Left hindlimb (tissue), 1 donor: ENCODE measurements at regions not wholly inside any gene's neighbourhood (a gene's known extent, or its start where the extent isn't known, plus 50 kb on each side); places are given as distances from the start of the nearest gene placed in this dataset.
"Not testable (repeated sequence)": the region's sequence is repeated elsewhere in the genome, so short reads cannot be mapped to it uniquely, and the experiment has no call there.

Experiments
- DNase-seq: peaks from one replicate; pipeline ENCODE4 v3.0.0-alpha.2; 2018

DNA sequence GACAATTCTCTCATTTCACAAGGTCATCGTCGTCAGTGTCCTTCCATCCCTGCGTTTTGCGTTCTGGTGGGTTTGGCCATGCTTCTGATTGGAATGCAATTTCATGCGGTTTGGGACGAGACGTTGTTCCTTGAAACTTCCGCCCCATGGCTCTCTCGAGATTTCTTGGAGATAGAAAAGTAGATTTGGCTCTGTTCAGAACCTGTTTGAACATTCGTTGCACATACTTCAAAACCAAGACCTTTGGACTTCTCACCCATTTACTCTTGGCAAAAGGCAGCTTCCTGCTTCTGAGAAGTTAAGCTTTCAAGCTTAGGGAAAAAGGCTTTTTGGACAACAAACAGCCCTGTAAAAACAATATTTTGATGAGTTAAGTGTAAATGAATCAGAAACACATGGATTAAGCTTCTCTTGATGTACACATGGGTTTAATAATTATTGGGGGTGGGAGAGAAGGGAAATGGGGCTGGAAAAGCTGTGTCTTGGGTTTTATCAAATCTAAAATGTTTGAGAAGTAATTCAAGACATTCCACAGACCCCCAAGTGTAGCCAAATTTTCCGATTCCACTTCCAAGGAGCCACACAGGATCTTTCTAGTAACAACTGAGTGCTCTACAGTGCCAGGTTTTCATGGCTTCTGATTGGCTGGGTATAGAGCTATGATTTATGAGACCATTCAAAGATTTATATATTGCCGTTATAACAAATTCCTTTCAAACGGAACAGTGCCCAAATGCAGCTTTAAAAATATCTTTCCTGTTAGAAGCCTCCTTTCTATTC, 467.2 kb downstream of the MED13L start:
- peak; percentile 63 for DNase-seq

- no peak for DNase-seq
These were observed 471.5 kb downstream of the MED13L start for GRCh38 chr12:115806000-115806399.

- no peak for DNase-seq
These were observed 474.7 kb downstream of the MED13L start for GRCh38 chr12:115802767-115803166.

DNA sequence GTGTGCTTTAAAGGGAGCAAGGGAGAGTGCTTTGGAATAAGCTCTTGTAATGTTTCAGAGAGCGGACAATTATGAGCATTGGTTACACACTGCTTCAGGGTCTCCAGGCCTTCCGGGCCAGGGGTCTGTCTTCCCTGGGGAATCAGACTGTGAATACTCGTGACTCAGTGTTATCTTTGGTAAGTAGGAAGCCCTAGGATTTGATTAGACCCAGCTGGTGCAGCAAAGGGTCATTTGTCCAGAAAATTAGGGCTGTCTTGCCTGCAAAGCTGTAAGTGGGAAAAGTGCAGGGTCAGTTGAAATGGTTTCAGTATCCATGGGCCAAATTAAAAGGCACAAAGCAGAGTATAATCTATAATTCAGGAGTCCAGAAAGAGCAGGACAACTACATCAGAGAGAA, 475.6 kb downstream of the MED13L start:
- DNase-seq: no peak

- DNase-seq: no peak
These were observed 477.9 kb downstream of the MED13L start for GRCh38 chr12:115799610-115800009.

GRCh38 chr12:115798309-115798917, 479.1 kb downstream of the MED13L start:
- DNase-seq: no peak

GRCh38 chr12:115794659-115795081, 482.8 kb downstream of the MED13L start:
- no peak for DNase-seq

- no peak for DNase-seq
These were observed 486.2 kb downstream of the MED13L start for GRCh38 chr12:115791331-115791730.

GRCh38 chr12:115790526-115790925, 487.0 kb downstream of the MED13L start:
- DNase-seq: no peak

DNA sequence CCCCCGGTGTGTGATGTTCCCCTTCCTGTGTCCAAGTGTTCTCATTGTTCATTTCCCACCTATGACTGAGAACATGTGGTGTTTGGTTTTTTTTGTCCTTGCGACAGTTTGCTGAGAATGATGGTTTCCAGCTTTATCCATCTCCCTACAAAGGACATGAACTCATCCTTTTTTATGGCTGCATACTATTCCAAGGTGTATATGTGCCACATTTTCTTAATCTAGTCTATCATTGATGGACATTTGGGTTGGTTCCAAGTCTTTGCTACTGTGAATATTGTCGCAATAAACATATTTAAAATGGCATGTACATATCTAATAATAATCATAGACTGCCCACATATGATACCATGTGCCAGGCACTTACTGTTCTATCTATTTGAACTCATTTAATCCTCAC, 491.0 kb downstream of the MED13L start:
- DNase-seq: not testable (repeated sequence)

DNA sequence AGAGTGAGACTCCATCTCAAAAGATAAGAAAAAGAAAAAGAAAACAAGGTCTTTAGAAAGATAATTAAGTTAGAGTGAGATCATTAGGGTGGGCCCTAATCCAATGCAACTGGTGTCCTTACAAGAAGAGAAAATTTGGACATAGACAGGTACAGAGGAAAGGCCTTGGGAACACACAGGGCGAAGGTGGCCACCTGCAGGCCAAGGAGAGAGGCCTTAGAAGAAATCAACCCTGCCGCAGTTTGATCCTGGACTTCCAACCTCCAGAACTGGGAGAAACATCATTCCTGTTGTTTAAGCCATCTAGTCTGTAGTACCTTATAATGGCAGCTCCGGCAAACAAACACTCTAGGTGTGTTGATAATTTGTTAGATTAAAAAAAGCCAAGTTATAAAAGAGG, 491.9 kb downstream of the MED13L start:
- DNase-seq: no peak

DNA sequence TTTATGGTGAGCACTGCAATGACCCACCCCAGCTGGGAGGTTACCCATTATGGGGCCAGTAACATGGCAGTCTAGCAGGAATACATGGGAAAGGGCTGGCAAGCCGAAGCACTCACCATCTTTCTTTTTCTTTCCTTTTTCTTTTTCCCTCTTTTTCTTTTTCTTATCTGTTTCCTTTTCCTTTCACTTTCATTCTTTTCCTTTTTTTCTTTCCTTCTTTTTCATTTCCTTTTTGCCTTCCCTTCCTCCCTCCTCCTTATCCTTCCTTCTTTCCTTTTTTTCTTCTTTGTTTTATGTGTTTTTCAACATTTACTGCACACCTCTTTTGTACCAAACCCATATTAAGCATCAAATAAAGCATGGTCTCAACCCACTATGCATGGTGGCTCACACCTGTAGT, 501.1 kb downstream of the MED13L start:
- no peak for DNase-seq

GRCh38 chr12:115774148-115774895, 503.2 kb downstream of the MED13L start:
- DNase-seq: no peak

DNA sequence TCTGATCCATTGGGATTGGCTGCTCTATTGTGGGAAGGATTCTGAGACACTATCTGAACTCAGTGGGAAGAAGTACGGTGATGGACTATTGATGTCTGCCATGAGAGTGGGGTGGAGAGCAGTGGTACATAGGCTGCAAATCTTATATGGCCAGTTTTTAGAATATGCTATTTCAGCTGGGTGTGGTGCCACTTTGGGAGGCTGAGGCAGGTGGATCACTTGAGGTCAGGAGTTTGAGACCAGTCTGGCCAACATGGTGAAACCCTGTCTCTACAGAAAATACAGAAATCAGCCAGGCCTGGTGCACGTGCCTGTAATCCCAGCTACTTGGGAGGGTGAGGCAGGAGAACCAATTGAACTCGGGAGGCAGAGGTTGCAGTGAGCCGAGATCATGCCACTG, 505.9 kb downstream of the MED13L start:
- no peak for DNase-seq

GRCh38 chr12:115771065-115771464, 506.4 kb downstream of the MED13L start:
- DNase-seq: no peak

DNA sequence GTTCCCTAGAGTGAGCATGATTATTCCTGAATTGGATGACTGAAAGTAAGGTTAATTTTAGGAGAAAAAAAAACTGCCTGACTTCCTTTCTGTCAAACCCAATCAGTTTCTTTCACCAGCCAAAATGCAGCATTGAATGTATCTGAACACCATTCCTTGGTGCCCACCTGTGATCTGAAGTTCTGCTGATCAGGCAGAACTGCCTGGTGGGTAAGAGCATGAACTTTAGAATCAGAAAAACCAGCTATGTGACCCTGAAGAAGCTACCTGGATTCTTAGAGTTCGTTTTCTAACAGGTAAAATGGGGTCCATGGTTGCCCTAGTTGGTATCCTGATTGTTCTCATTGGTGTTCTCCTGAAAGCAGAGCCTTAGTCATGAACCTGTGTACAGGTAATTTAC, 506.9 kb downstream of the MED13L start:
- no peak for DNase-seq

DNA sequence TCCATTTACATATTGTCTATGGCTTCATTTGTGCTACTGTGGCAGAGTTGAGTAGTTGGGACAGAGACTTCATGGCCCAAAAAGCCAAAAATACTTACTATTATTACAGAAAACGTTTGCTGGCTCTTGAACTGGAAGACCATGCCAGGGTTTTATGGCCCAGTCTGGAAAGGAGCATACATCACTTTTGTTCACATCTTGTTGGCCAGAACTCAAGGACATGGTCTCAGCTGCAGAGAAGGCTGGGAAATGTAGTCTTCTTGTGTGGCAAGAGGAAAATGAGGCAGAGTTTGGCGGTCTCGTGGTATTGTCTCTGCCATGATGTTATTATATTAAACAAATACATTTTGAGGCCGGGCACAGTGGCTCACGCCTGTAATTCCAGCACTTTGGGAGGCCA, 509.6 kb downstream of the MED13L start:
- no peak for DNase-seq

- no peak for DNase-seq
These were observed 513.4 kb downstream of the MED13L start for GRCh38 chr12:115763982-115764621.

GRCh38 chr12:115763376-115763775, 514.1 kb downstream of the MED13L start:
- peak; percentile 42 for DNase-seq

DNA sequence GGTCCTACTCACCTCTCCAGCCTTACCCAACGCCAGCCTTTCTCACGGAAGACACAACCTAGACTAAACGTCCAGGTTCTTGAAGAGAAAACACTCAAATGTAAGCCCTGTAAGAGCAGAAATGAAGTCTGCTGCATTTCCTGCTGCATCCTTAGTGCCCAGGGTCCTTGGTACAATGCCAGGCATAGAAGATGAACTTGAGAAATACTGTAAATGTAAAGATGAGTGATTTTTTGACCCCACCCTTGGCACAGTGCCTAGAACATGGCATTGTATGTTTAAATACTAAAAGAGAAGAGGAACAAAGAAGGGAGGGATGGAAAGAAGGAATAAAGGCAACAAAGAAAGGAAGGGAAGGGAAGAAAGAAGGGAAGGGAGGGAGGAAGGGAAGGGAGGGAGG, 514.6 kb downstream of the MED13L start:
- DNase-seq: no peak

DNA sequence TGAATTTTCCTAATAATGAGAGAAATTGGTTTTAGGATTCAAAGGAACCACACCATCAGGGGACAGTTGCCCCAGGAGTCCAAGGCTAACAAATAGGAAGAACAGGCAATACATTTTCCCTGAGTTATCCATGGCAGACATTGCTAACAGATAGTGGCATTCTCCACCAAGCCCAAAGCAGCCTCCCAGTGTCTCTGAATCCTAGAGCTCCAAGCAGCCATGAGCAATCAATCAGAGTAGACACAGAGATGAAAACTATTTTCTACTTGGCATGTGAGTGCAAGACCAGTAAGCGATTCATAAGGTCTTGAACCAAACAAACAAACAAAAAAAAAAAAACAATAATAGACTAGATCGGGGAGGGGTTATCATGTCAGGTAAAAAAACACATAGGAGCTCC, 515.7 kb downstream of the MED13L start:
- no peak for DNase-seq

DNA sequence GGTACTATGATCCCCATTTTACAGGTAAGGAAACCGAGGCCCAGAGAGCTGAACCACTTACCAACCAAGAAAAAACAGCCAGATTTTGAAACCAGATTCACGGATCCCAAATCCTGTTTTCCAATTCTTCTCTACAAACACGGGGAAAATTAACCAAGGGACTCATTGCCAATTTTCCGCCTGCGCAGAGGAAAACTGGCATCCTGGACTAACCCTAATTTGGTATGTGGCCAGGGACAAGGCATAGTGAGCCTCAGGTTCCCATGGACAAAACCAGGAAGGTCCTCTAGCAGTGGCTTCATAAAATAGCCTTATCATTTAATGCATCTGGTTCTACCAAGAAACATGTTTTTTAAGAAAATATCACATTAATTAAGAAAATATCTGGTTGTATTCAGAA, 517.3 kb downstream of the MED13L start:
- no peak for DNase-seq

GRCh38 chr12:115758877-115759620, 518.4 kb downstream of the MED13L start:
- DNase-seq: no peak
